ENCODE measurements at regions not wholly inside any gene's neighbourhood (a gene's known extent, or its start where the extent isn't known, plus 50 kb on each side); places are given as distances from the start of the nearest gene placed in this dataset.

DNA sequence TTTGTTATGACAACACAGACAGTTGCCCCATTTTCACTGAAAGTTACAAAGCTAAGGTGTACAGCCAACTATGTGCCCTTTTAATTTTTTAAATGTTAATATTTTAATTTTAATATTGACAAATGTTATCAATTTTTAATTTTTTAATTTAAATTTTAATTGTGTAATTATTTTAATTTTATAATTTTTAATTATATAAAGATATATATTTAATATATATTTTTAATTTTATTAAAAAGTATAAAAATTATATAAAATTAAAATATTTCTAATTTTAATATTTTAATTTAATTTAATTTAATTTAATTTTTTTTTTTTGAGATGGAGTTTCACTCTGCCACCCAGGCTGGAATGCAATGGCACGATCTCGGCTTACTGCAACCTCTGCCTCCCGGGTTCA, 52.1 kb upstream of the ATP11B start:
- Histone ChIP-seq H3K4me3 (ENCODE audit: low read length in 3 of 3) (no peak overlapping the region), H3K4me1 (ENCODE audit: control insufficient read depth in 2 of 3, insufficient read depth in 2 of 3, low read depth in 1 of 3, low read length in 3 of 3) (peaks cover 0 to 6% (median 0%) of the 10 kb centered on the region in 3 donors), H3K9ac (ENCODE audit: low read length in 3 of 3) (no peak overlapping the region), H3K27me3 (ENCODE audit: control insufficient read depth, insufficient read depth, low read length) (no peaks in the 10 kb centered on the region), H3K36me3 (ENCODE audit: control insufficient read depth in 2 of 3, insufficient read depth in 3 of 3, low read length in 3 of 3) (no peaks in the 10 kb centered on the region), H3K27ac (ENCODE audit: low read depth in 2 of 2, low read length in 2 of 2) (no peak overlapping the region), H3K9me3 (ENCODE audit: control insufficient read depth in 2 of 3, insufficient read depth in 1 of 3, low read length in 3 of 3) (no peaks in the 10 kb centered on the region)
- intact Hi-C loops (cut with DNase I): no loop called here
- TF ChIP-seq, protein P1, sequence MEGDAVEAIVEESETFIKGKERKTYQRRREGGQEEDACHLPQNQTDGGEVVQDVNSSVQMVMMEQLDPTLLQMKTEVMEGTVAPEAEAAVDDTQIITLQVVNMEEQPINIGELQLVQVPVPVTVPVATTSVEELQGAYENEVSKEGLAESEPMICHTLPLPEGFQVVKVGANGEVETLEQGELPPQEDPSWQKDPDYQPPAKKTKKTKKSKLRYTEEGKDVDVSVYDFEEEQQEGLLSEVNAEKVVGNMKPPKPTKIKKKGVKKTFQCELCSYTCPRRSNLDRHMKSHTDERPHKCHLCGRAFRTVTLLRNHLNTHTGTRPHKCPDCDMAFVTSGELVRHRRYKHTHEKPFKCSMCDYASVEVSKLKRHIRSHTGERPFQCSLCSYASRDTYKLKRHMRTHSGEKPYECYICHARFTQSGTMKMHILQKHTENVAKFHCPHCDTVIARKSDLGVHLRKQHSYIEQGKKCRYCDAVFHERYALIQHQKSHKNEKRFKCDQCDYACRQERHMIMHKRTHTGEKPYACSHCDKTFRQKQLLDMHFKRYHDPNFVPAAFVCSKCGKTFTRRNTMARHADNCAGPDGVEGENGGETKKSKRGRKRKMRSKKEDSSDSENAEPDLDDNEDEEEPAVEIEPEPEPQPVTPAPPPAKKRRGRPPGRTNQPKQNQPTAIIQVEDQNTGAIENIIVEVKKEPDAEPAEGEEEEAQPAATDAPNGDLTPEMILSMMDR (IDR thresholded peaks at IDR 0.05; ENCODE audit: borderline replicate concordance, extremely low read depth, insufficient read depth): no peak
- FAIRE-seq (peak; percentile 98), DNase-seq (no peak)

Data from kidney (tissue), 13 donors.